Vagina (tissue), 2 donors: ENCODE measurements at regions not wholly inside any gene's neighbourhood (a gene's known extent, or its start where the extent isn't known, plus 50 kb on each side); places are given as distances from the start of the nearest gene placed in this dataset.
"Not testable (repeated sequence)": the region's sequence is repeated elsewhere in the genome, so short reads cannot be mapped to it uniquely, and the experiment has no call there.

Experiments
- DNase-seq, 2 donors: peaks; one replicate each; pipeline ENCODE4 v3.0.0-alpha.2; 2017; ENCODE audit errors: extremely low spot score in 2 of 2
- H3K27ac ChIP-seq: fragments of 200-600 bp; sonication (generic); one replicate; pipeline ENCODE4 v1.5.1; 2019
- H3K27me3 ChIP-seq: fragments of 200-600 bp; sonication (generic); one replicate; pipeline ENCODE4 v1.5.1; 2019
- H3K36me3 ChIP-seq, 2 donors: fragments of 200-600 bp; sonication (generic); one replicate each; pipeline ENCODE4 v1.5.1; 2017 to 2019
- H3K4me1 ChIP-seq: fragments of 200-600 bp; sonication (generic); one replicate; pipeline ENCODE4 v1.5.1; 2019
- H3K4me3 ChIP-seq, 2 donors: fragments of 200-600 bp; sonication (generic); 1 replicate in 1 of 2; 2 replicates in 1 of 2; pipeline ENCODE4 v1.5.1; 2016 to 2019
- H3K9me3 ChIP-seq: fragments of 200-600 bp; sonication (generic); one replicate; pipeline ENCODE4 v1.5.1; 2019
- CTCF ChIP-seq, 3 experiments: fragments of 450-650 bp in 2 of 3; fragments of 200-600 bp in 1 of 3; sonication (generic) in 1 of 3; IDR thresholded peaks; one replicate each; pipeline ENCODE4 v1.5.1; 2017 to 2019; ENCODE audit warnings: antibody characterized with exemption in 3 of 3, mild to moderate bottlenecking in 2 of 3, moderate library complexity in 2 of 3
- POLR2A ChIP-seq, 2 donors: fragments of 450-650 bp; IDR thresholded peaks; one replicate each; pipeline ENCODE4 v1.6.1; 2017; ENCODE audit warnings: antibody characterized with exemption in 2 of 2, mild to moderate bottlenecking in 2 of 2, moderate library complexity in 2 of 2
- POLR2AphosphoS5 ChIP-seq, 2 donors: sonication (generic); formaldehyde crosslinking; IDR thresholded peaks; one replicate each; pipeline ENCODE4 v1.9.0; 2017; ENCODE audit warnings: antibody characterized with exemption in 2 of 2, mild to moderate bottlenecking in 2 of 2, low read depth in 1 of 2; ENCODE audit not compliant: insufficient read depth in 1 of 2
- intact Hi-C: fragments of 100-400 bp; cut with DNase I; formaldehyde crosslinking; loops from one replicate; pipeline ENCODE4 v1.15.1; 2023

GRCh38 chrX:121356139-121356849, 308.9 kb downstream of the GLUD2 start:
- no peaks in the 10 kb centered on the region for H3K9me3 ChIP-seq
- H3K4me1 ChIP-seq, result no peaks in the 10 kb centered on the region
- H3K36me3 ChIP-seq, result no peaks in the 10 kb centered on the region
- H3K27me3 ChIP-seq, result no peaks in the 10 kb centered on the region
- DNase-seq, result no peak
- TF ChIP-seq CTCF (IDR thresholded peaks at IDR 0.05) (no peak), POLR2AphosphoS5 (IDR thresholded peaks at IDR 0.05; ENCODE audit: insufficient read depth in 1 of 2, low read depth in 1 of 2) (no peak), POLR2A (IDR thresholded peaks at IDR 0.05) (no peak)
- intact Hi-C loops, result no loop called here
- H3K4me3 ChIP-seq, result no peak overlapping the region
- H3K27ac ChIP-seq, result no peak overlapping the region

GRCh38 chrX:121356850-121357171, 309.4 kb downstream of the GLUD2 start:
- H3K36me3 ChIP-seq, result no peaks in the 10 kb centered on the region
- intact Hi-C loops, result no loop called here
- TF ChIP-seq CTCF (IDR thresholded peaks at IDR 0.05), result no peak
- TF ChIP-seq POLR2A (IDR thresholded peaks at IDR 0.05), result no peak
- TF ChIP-seq POLR2AphosphoS5 (IDR thresholded peaks at IDR 0.05; ENCODE audit: insufficient read depth in 1 of 2, low read depth in 1 of 2), result no peak

GRCh38 chrX:121360280-121360679, 312.9 kb downstream of the GLUD2 start:
- TF ChIP-seq POLR2A (IDR thresholded peaks at IDR 0.05), result no peak
- no peak for TF ChIP-seq CTCF (IDR thresholded peaks at IDR 0.05)
- TF ChIP-seq POLR2AphosphoS5 (IDR thresholded peaks at IDR 0.05; ENCODE audit: insufficient read depth in 1 of 2, low read depth in 1 of 2), result no peak
- intact Hi-C loops, result no loop called here
- no peak overlapping the region for H3K4me3 ChIP-seq
- no peaks in the 10 kb centered on the region for H3K27me3 ChIP-seq
- DNase-seq, result no peak
- H3K4me1 ChIP-seq, result no peaks in the 10 kb centered on the region
- no peaks in the 10 kb centered on the region for H3K9me3 ChIP-seq
- no peak overlapping the region for H3K27ac ChIP-seq
- no peaks in the 10 kb centered on the region for H3K36me3 ChIP-seq

More at GRCh38 chrX:121356850-121357171, 309.4 kb downstream of the GLUD2 start:
- Histone ChIP-seq H3K4me1 (no peaks in the 10 kb centered on the region), H3K9me3 (no peaks in the 10 kb centered on the region), H3K27me3 (no peaks in the 10 kb centered on the region), H3K4me3 (no peak overlapping the region), H3K27ac (no peak overlapping the region)
- no peak for DNase-seq

- H3K36me3 ChIP-seq, result no peaks in the 10 kb centered on the region
- intact Hi-C loops, result no loop called here
- no peaks in the 10 kb centered on the region for H3K9me3 ChIP-seq
- no peak overlapping the region for H3K27ac ChIP-seq
- DNase-seq, result no peak
- no peak for TF ChIP-seq CTCF (IDR thresholded peaks at IDR 0.05)
- TF ChIP-seq POLR2A (IDR thresholded peaks at IDR 0.05), result no peak
- no peak for TF ChIP-seq POLR2AphosphoS5 (IDR thresholded peaks at IDR 0.05; ENCODE audit: insufficient read depth in 1 of 2, low read depth in 1 of 2)
- no peak overlapping the region for H3K4me3 ChIP-seq
- no peaks in the 10 kb centered on the region for H3K4me1 ChIP-seq
- no peaks in the 10 kb centered on the region for H3K27me3 ChIP-seq
Observed at GRCh38 chrX:121365572-121366161, 318.3 kb downstream of the GLUD2 start.

- H3K27ac ChIP-seq, result no peak overlapping the region
- no peak overlapping the region for H3K4me3 ChIP-seq
- intact Hi-C loops, result no loop called here
- no peaks in the 10 kb centered on the region for H3K27me3 ChIP-seq
- TF ChIP-seq POLR2A (IDR thresholded peaks at IDR 0.05) (no peak), CTCF (IDR thresholded peaks at IDR 0.05) (no peak), POLR2AphosphoS5 (IDR thresholded peaks at IDR 0.05; ENCODE audit: insufficient read depth in 1 of 2, low read depth in 1 of 2) (no peak)
- no peaks in the 10 kb centered on the region for H3K36me3 ChIP-seq
- no peak for DNase-seq
- H3K9me3 ChIP-seq, result no peaks in the 10 kb centered on the region
- H3K4me1 ChIP-seq, result no peaks in the 10 kb centered on the region
Observed at GRCh38 chrX:121374471-121374870, 327.1 kb downstream of the GLUD2 start.

- H3K36me3 ChIP-seq, H3K4me3 ChIP-seq, H3K9me3 ChIP-seq, H3K27ac ChIP-seq, intact Hi-C loops, H3K27me3 ChIP-seq, H3K4me1 ChIP-seq, DNase-seq: not testable (repeated sequence)
Observed at GRCh38 chrX:121381915-121382314, 334.5 kb downstream of the GLUD2 start.
